Uterus (tissue), 2 donors: ENCODE measurements at regions not wholly inside any gene's neighbourhood (a gene's known extent, or its start where the extent isn't known, plus 50 kb on each side); places are given as distances from the start of the nearest gene placed in this dataset.

Source experiments
- POLR2A ChIP-seq, 2 donors: fragments of 450-650 bp; IDR thresholded peaks; one replicate each; pipeline ENCODE4 v1.6.1; 2016; ENCODE audit warnings: antibody characterized with exemption in 2 of 2, mild to moderate bottlenecking in 1 of 2, moderate library complexity in 1 of 2
- TF ChIP-seq, protein P1 (sequence below), 4 experiments: fragments of 200-600 bp in 2 of 4; fragments of 450-650 bp in 2 of 4; sonication (generic) in 2 of 4; IDR thresholded peaks; one replicate each; pipeline ENCODE4 v1.5.1; 2016 to 2019; ENCODE audit warnings: antibody characterized with exemption in 4 of 4, mild to moderate bottlenecking in 2 of 4, moderate library complexity in 1 of 4

GRCh38 chr2:17122887-17123501 is 395.2 kb downstream of the RAD51AP2 start:
- TF ChIP-seq, protein P1, sequence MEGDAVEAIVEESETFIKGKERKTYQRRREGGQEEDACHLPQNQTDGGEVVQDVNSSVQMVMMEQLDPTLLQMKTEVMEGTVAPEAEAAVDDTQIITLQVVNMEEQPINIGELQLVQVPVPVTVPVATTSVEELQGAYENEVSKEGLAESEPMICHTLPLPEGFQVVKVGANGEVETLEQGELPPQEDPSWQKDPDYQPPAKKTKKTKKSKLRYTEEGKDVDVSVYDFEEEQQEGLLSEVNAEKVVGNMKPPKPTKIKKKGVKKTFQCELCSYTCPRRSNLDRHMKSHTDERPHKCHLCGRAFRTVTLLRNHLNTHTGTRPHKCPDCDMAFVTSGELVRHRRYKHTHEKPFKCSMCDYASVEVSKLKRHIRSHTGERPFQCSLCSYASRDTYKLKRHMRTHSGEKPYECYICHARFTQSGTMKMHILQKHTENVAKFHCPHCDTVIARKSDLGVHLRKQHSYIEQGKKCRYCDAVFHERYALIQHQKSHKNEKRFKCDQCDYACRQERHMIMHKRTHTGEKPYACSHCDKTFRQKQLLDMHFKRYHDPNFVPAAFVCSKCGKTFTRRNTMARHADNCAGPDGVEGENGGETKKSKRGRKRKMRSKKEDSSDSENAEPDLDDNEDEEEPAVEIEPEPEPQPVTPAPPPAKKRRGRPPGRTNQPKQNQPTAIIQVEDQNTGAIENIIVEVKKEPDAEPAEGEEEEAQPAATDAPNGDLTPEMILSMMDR (IDR thresholded peaks at IDR 0.05), result no peak
- TF ChIP-seq POLR2A (IDR thresholded peaks at IDR 0.05), result no peak
